ENCODE measurements at regions not wholly inside any gene's neighbourhood (a gene's known extent, or its start where the extent isn't known, plus 50 kb on each side); places are given as distances from the start of the nearest gene placed in this dataset.

DNA sequence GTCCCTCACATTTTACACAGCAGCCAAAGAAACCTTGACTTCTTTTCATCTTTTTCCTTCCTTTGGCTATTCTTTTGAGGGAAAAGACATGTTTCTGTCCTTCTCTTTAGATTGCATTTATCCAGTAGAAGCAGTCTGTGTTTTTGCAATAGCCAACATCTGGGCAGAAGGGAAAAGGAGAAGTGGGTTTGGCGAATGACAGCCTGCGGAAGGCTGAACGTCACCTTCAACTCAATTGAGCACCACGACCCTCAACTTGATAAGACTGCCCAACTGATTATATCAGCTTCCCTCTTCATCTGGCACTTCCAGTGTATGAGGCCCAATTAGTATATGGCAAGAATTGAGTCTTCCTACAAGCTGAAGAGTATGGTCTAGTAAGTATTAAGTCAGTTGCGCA, 1997.6 kb upstream of the WWC1 start:
- TF ChIP-seq NCOR1 (IDR thresholded peaks at IDR 0.05; ENCODE audit: borderline replicate concordance, low read length) (no peak), NCOA2 (CRISPR knock-in tag; IDR thresholded peaks at IDR 0.05) (no peak), ZNF281 (CRISPR knock-in tag; IDR thresholded peaks at IDR 0.05; ENCODE audit: borderline replicate concordance) (no peak), ZNF121 (CRISPR knock-in tag; IDR thresholded peaks at IDR 0.05) (no peak), ZNF326 (CRISPR knock-in tag; IDR thresholded peaks at IDR 0.05; ENCODE audit: borderline replicate concordance) (no peak), ZNF30 (CRISPR knock-in tag; IDR thresholded peaks at IDR 0.05) (no peak)
- TF ChIP-seq, protein P1, sequence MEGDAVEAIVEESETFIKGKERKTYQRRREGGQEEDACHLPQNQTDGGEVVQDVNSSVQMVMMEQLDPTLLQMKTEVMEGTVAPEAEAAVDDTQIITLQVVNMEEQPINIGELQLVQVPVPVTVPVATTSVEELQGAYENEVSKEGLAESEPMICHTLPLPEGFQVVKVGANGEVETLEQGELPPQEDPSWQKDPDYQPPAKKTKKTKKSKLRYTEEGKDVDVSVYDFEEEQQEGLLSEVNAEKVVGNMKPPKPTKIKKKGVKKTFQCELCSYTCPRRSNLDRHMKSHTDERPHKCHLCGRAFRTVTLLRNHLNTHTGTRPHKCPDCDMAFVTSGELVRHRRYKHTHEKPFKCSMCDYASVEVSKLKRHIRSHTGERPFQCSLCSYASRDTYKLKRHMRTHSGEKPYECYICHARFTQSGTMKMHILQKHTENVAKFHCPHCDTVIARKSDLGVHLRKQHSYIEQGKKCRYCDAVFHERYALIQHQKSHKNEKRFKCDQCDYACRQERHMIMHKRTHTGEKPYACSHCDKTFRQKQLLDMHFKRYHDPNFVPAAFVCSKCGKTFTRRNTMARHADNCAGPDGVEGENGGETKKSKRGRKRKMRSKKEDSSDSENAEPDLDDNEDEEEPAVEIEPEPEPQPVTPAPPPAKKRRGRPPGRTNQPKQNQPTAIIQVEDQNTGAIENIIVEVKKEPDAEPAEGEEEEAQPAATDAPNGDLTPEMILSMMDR (CRISPR knock-in tag; IDR thresholded peaks at IDR 0.05) = no peak
